AG08396 (cell line): ENCODE measurements at regions not wholly inside any gene's neighbourhood (a gene's known extent, or its start where the extent isn't known, plus 50 kb on each side); places are given as distances from the start of the nearest gene placed in this dataset.

Experiments
- DNase-seq: peaks from one replicate; pipeline ENCODE4 v3.0.0; 2012; ENCODE audit warnings: low spot score, mixed read lengths

GRCh38 chr5:28500511-28500910, 1462.1 kb upstream of the CDH9 start:
- no peak for DNase-seq

- no peak for DNase-seq
Observed at GRCh38 chr5:28499766-28500290, 1461.4 kb upstream of the CDH9 start.

GRCh38 chr5:28495876-28496275, 1457.5 kb upstream of the CDH9 start:
- no peak for DNase-seq

GRCh38 chr5:28493456-28493855, 1455.1 kb upstream of the CDH9 start:
- no peak for DNase-seq

GRCh38 chr5:28488752-28489151, 1450.4 kb upstream of the CDH9 start:
- DNase-seq = no peak

- no peak for DNase-seq
Observed at GRCh38 chr5:28483327-28484025, 1445.1 kb upstream of the CDH9 start.

GRCh38 chr5:28473531-28474107, 1435.2 kb upstream of the CDH9 start:
- no peak for DNase-seq

- no peak for DNase-seq
Observed at GRCh38 chr5:28468166-28468565, 1429.8 kb upstream of the CDH9 start.

GRCh38 chr5:28463728-28464127, 1425.3 kb upstream of the CDH9 start:
- no peak for DNase-seq

- no peak for DNase-seq
Observed at GRCh38 chr5:28451483-28451882, 1413.1 kb upstream of the CDH9 start.

- no peak for DNase-seq
Observed at GRCh38 chr5:28450997-28451396, 1412.6 kb upstream of the CDH9 start.

GRCh38 chr5:28448791-28449190, 1410.4 kb upstream of the CDH9 start:
- DNase-seq = no peak

- DNase-seq = no peak
Observed at GRCh38 chr5:28430565-28431178, 1392.3 kb upstream of the CDH9 start.

- no peak for DNase-seq
Observed at GRCh38 chr5:28421141-28421540, 1382.8 kb upstream of the CDH9 start.

GRCh38 chr5:28415791-28416443, 1377.5 kb upstream of the CDH9 start:
- DNase-seq = no peak

- no peak for DNase-seq
Observed at GRCh38 chr5:28414619-28415018, 1376.2 kb upstream of the CDH9 start.

GRCh38 chr5:28408651-28409050, 1370.3 kb upstream of the CDH9 start:
- no peak for DNase-seq

GRCh38 chr5:28408186-28408585, 1369.8 kb upstream of the CDH9 start:
- no peak for DNase-seq

GRCh38 chr5:28404363-28405071, 1366.1 kb upstream of the CDH9 start:
- DNase-seq = no peak

GRCh38 chr5:28403846-28404245, 1365.5 kb upstream of the CDH9 start:
- no peak for DNase-seq

- DNase-seq = no peak
Observed at GRCh38 chr5:28402590-28403301, 1364.4 kb upstream of the CDH9 start.

GRCh38 chr5:28400076-28400475, 1361.7 kb upstream of the CDH9 start:
- DNase-seq = no peak
